Trophoblast cell (in vitro differentiated cells and primary cell): ENCODE measurements at regions not wholly inside any gene's neighbourhood (a gene's known extent, or its start where the extent isn't known, plus 50 kb on each side); places are given as distances from the start of the nearest gene placed in this dataset.

Experiments used
- DNase-seq, 2 donors: peaks; one replicate each; pipeline ENCODE4 v3.0.0-alpha.2; 2016
- H2AFZ ChIP-seq: 2 replicates; pipeline ENCODE4 v1.6.1; 2013; ENCODE audit warnings: low read length, moderate library complexity, mild to moderate bottlenecking; ENCODE audit not compliant: insufficient read depth, poor library complexity
- H2AK5ac ChIP-seq: 2 replicates; pipeline ENCODE4 v1.6.1; 2013; ENCODE audit warnings: mild to moderate bottlenecking, low read length
- H2BK120ac ChIP-seq: 2 replicates; pipeline ENCODE4 v1.6.1; 2013; ENCODE audit warnings: low read length, mild to moderate bottlenecking, moderate library complexity; ENCODE audit not compliant: insufficient read depth, poor library complexity
- H2BK12ac ChIP-seq: 2 replicates; pipeline ENCODE4 v1.6.1; 2013; ENCODE audit warnings: mild to moderate bottlenecking, low read length, moderate library complexity
- H2BK5ac ChIP-seq: 2 replicates; pipeline ENCODE4 v1.6.1; 2013; ENCODE audit warnings: low read length, low read depth, moderate library complexity, mild to moderate bottlenecking; ENCODE audit not compliant: poor library complexity
- H3K14ac ChIP-seq: 2 replicates; pipeline ENCODE4 v1.6.1; 2013; ENCODE audit warnings: mild to moderate bottlenecking, low read length
- H3K18ac ChIP-seq: 2 replicates; pipeline ENCODE4 v1.6.1; 2013; ENCODE audit warnings: mild to moderate bottlenecking, low read length
- H3K23ac ChIP-seq: 2 replicates; pipeline ENCODE4 v1.6.1; 2013; ENCODE audit warnings: low read length
- H3K27ac ChIP-seq: 2 replicates; pipeline ENCODE4 v1.5.1; 2013; ENCODE audit warnings: low read depth, mild to moderate bottlenecking, inconsistent platforms, low read length, moderate library complexity
- H3K27me3 ChIP-seq: 2 replicates; pipeline ENCODE4 v1.6.1; 2013; ENCODE audit warnings: inconsistent platforms, mild to moderate bottlenecking, low read length, moderate library complexity; ENCODE audit not compliant: insufficient read depth
- H3K36me3 ChIP-seq, 2 experiments: 1 replicate in 1 of 2; 2 replicates in 1 of 2; pipeline ENCODE4 v1.6.1; 2013; ENCODE audit warnings: low read length in 2 of 2, mild to moderate bottlenecking in 2 of 2, moderate library complexity in 1 of 2; ENCODE audit not compliant: insufficient read depth in 2 of 2, control insufficient read depth in 1 of 2
- H3K4ac ChIP-seq: 2 replicates; pipeline ENCODE4 v1.6.1; 2013; ENCODE audit warnings: low read depth, mild to moderate bottlenecking, low read length, moderate library complexity
- H3K4me1 ChIP-seq, 2 experiments: 1 replicate in 1 of 2; 2 replicates in 1 of 2; pipeline ENCODE4 v1.6.1; 2013; ENCODE audit warnings: low read length in 2 of 2, mild to moderate bottlenecking in 2 of 2, moderate library complexity in 1 of 2; ENCODE audit not compliant: insufficient read depth in 2 of 2, control insufficient read depth in 1 of 2
- H3K4me2 ChIP-seq: 2 replicates; pipeline ENCODE4 v1.6.1; 2013; ENCODE audit warnings: inconsistent platforms, mild to moderate bottlenecking, low read length, moderate library complexity
- H3K4me3 ChIP-seq: 2 replicates; pipeline ENCODE4 v1.5.1; 2013; ENCODE audit warnings: mild to moderate bottlenecking, low read depth, low read length, inconsistent platforms
- H3K79me1 ChIP-seq: one replicate; pipeline ENCODE4 v1.6.1; 2013; ENCODE audit warnings: low read length
- H3K79me2 ChIP-seq: 2 replicates; pipeline ENCODE4 v1.6.1; 2013; ENCODE audit warnings: low read length, mild to moderate bottlenecking; ENCODE audit not compliant: control insufficient read depth, insufficient read depth, poor library complexity
- H3K9ac ChIP-seq: 2 replicates; pipeline ENCODE4 v1.6.1; 2013; ENCODE audit warnings: mild to moderate bottlenecking, low read length
- H3K9me3 ChIP-seq: 2 replicates; pipeline ENCODE4 v1.6.1; 2013; ENCODE audit warnings: low read depth, mild to moderate bottlenecking, control low read depth, inconsistent platforms, low read length; ENCODE audit not compliant: insufficient read depth
- H4K12ac ChIP-seq: 2 replicates; pipeline ENCODE4 v1.6.1; 2013; ENCODE audit warnings: low read depth, mild to moderate bottlenecking, low read length, moderate library complexity
- H4K8ac ChIP-seq: 2 replicates; pipeline ENCODE4 v1.6.1; 2013; ENCODE audit warnings: low read depth, mild to moderate bottlenecking, low read length, moderate library complexity
- H4K91ac ChIP-seq: one replicate; pipeline ENCODE4 v1.6.1; 2013; ENCODE audit warnings: low read depth, mild to moderate bottlenecking, low read length, moderate library complexity
- WGBS: extraction: QIAGEN DNeasy Blood & Tissue Kit; methylation state at CpG from one replicate; pipeline ENCODE4 v1.1.7; 2013; ENCODE audit warnings: missing lambda C conversion rate; ENCODE audit not compliant: insufficient read length, insufficient coverage; ENCODE audit errors: extremely low coverage; 5-methylcytosine and 5-hydroxymethylcytosine counted together

DNA sequence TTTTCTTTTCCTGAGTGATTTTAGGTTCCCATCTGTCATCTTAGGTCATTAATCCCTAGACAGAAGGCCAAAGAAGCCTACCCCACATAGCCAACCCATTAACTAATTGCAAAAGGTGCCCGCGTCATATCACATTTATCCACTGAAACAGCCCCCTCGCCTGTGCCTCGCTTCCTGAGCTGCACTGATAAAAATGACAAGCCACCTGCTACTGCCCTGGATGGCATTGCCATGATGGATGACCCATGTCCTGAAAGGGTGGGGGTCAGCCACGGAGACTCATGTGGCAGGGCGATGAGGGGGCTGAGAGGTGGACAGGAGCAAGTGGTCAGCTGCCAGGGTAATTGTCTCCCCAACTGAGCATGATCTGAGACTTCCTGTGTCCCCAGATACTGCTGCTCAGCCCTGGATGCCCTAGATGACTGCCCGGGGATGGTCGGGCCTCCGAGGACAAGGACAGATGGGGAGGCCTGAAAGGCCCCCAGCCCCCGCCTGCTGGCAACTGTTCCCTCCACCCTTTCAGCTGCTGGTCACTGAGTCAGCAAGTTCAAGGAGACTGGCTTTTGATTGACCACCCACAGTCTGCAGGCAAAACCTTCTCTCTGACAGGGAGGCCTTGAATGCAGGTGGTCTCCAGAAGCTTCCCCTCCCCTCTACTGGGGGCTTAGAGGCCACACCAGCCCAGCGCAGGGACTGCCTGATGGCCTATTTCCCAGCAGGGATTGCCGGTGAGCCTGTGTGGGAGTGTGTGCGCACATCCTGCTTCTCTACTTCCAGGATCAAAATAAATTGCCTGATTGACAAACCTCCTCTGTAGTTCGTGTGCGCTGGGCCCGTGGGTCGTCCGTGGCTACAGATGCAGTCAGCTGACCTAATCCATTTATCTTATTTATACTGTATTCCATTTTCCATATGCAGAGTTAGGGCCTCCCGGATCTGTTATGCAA lies 496.3 kb downstream of the BCOR start:
- no peaks in the 10 kb centered on the region for H3K27me3 ChIP-seq
- WGBS: no CpG with 5 or more reads among the region's 19 CpGs
- no peak overlapping the region for H2BK12ac ChIP-seq
- H3K23ac ChIP-seq: no peak overlapping the region
- H2AK5ac ChIP-seq: no peak overlapping the region
- no peak overlapping the region for H2AFZ ChIP-seq
- H2BK5ac ChIP-seq: no peak overlapping the region
- H3K4me3 ChIP-seq: no peak overlapping the region
- no peaks in the 10 kb centered on the region for H3K9me3 ChIP-seq
- H3K9ac ChIP-seq: no peak overlapping the region
- H3K27ac ChIP-seq: no peak overlapping the region
- H3K14ac ChIP-seq: no peak overlapping the region
- no peak overlapping the region for H4K91ac ChIP-seq
- H3K79me1 ChIP-seq: no peaks in the 10 kb centered on the region
- no peak overlapping the region for H4K8ac ChIP-seq
- H3K4me1 ChIP-seq: peaks cover 0 to 3% of the 10 kb centered on the region in 2 experiments
- H3K18ac ChIP-seq: no peak overlapping the region
- H4K12ac ChIP-seq: no peak overlapping the region
- H3K4ac ChIP-seq: no peak overlapping the region
- H3K36me3 ChIP-seq: no peaks in the 10 kb centered on the region
- no peaks in the 10 kb centered on the region for H3K79me2 ChIP-seq
- DNase-seq: no peak
- H3K4me2 ChIP-seq: no peak overlapping the region
- H2BK120ac ChIP-seq: no peak overlapping the region

- Histone ChIP-seq H3K79me2 (no peaks in the 10 kb centered on the region), H3K9me3 (no peaks in the 10 kb centered on the region), H3K14ac (no peak overlapping the region), H3K9ac (no peak overlapping the region), H2AK5ac (no peak overlapping the region), H3K27ac (no peak overlapping the region), H2BK5ac (no peak overlapping the region), H3K4ac (no peak overlapping the region), H2BK12ac (no peak overlapping the region), H3K79me1 (no peaks in the 10 kb centered on the region), H2BK120ac (no peak overlapping the region), H4K91ac (no peak overlapping the region), H2AFZ (no peak overlapping the region), H3K4me2 (no peak overlapping the region), H3K4me3 (no peak overlapping the region), H3K27me3 (no peaks in the 10 kb centered on the region), H3K4me1 (peaks cover 0 to 3% of the 10 kb centered on the region in 2 experiments), H3K18ac (no peak overlapping the region), H4K8ac (no peak overlapping the region), H3K23ac (no peak overlapping the region), H4K12ac (no peak overlapping the region), H3K36me3 (no peaks in the 10 kb centered on the region)
- no CpG with 5 or more reads among the region's 4 CpGs for WGBS
- no peak for DNase-seq
These were observed 495.6 kb downstream of the BCOR start for GRCh38 chrX:39602195-39602594.

DNA sequence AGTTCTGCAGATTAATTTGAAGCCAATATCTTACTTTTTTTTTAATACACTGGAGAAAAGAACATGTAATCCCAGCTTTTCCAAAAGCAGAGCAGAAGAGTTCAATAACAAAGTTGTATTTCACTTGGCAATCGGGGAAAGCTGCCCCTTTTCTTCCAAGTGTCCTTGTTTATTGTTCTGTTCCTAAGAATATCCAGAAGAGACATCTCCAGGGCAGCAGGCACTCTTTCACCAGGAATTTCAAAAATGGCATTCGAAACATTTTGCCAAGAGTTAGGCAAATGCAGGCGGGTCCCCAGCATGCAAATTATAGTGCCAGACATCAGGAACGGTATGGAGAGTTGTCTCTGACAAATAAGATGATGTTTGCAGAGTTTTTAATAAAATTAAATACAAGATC lies 494.5 kb downstream of the BCOR start:
- Histone ChIP-seq H3K18ac (no peak overlapping the region), H4K91ac (no peak overlapping the region), H3K79me2 (no peaks in the 10 kb centered on the region), H3K23ac (no peak overlapping the region), H3K36me3 (no peaks in the 10 kb centered on the region), H3K4me2 (no peak overlapping the region), H3K4me3 (no peak overlapping the region), H3K9ac (no peak overlapping the region), H3K27ac (no peak overlapping the region), H2BK5ac (no peak overlapping the region), H4K8ac (no peak overlapping the region), H3K27me3 (no peaks in the 10 kb centered on the region), H2AK5ac (no peak overlapping the region), H3K79me1 (no peaks in the 10 kb centered on the region), H3K9me3 (no peaks in the 10 kb centered on the region), H2BK12ac (no peak overlapping the region), H2BK120ac (no peak overlapping the region), H3K4me1 (peaks cover 0 to 3% of the 10 kb centered on the region in 2 experiments), H3K4ac (no peak overlapping the region), H2AFZ (no peak overlapping the region), H4K12ac (no peak overlapping the region), H3K14ac (no peak overlapping the region)
- no CpG with 5 or more reads among the region's 4 CpGs for WGBS
- DNase-seq: peak; percentile 37 to 69

GRCh38 chrX:39605183-39605582 lies 492.6 kb downstream of the BCOR start:
- H2AFZ ChIP-seq: no peak overlapping the region
- no peak overlapping the region for H2BK5ac ChIP-seq
- H3K79me1 ChIP-seq: no peaks in the 10 kb centered on the region
- H2BK12ac ChIP-seq: no peak overlapping the region
- H3K27ac ChIP-seq: no peak overlapping the region
- H2BK120ac ChIP-seq: no peak overlapping the region
- DNase-seq: peak; percentile 93 to 96
- H3K18ac ChIP-seq: no peak overlapping the region
- no peak overlapping the region for H3K4me2 ChIP-seq
- H4K91ac ChIP-seq: no peak overlapping the region
- no peaks in the 10 kb centered on the region for H3K9me3 ChIP-seq
- H3K4me1 ChIP-seq: peaks cover 0 to 3% of the 10 kb centered on the region in 2 experiments
- H3K79me2 ChIP-seq: no peaks in the 10 kb centered on the region
- H3K36me3 ChIP-seq: no peaks in the 10 kb centered on the region
- WGBS: no CpG with 5 or more reads among the region's 3 CpGs
- no peak overlapping the region for H4K12ac ChIP-seq
- no peak overlapping the region for H4K8ac ChIP-seq
- H3K4me3 ChIP-seq: no peak overlapping the region
- no peak overlapping the region for H3K9ac ChIP-seq
- H2AK5ac ChIP-seq: no peak overlapping the region
- no peak overlapping the region for H3K23ac ChIP-seq
- no peaks in the 10 kb centered on the region for H3K27me3 ChIP-seq
- H3K14ac ChIP-seq: no peak overlapping the region
- H3K4ac ChIP-seq: no peak overlapping the region
